ENCODE measurements at regions not wholly inside any gene's neighbourhood (a gene's known extent, or its start where the extent isn't known, plus 50 kb on each side); places are given as distances from the start of the nearest gene placed in this dataset.

- no peak for TF ChIP-seq TAF1 (IDR thresholded peaks at IDR 0.05; ENCODE audit: low read depth)
- TF ChIP-seq REST (IDR thresholded peaks at IDR 0.05; ENCODE audit: borderline replicate concordance), result no peak
- TF ChIP-seq CTCF (IDR thresholded peaks at IDR 0.05; ENCODE audit: poor library complexity, severe bottlenecking), result no peak
- no peak for TF ChIP-seq POLR2AphosphoS5 (IDR thresholded peaks at IDR 0.05)
- no peak for TF ChIP-seq SMC3 (conservative IDR thresholded peaks at IDR 0.05; ENCODE audit: poor library complexity)
- no peak for TF ChIP-seq EZH2 (IDR thresholded peaks at IDR 0.05; ENCODE audit: borderline replicate concordance, insufficient read depth, low read length, poor library complexity, severe bottlenecking)
- no peak for TF ChIP-seq RAD21 (conservative IDR thresholded peaks at IDR 0.05)
- TF ChIP-seq EP300 (conservative IDR thresholded peaks at IDR 0.05; ENCODE audit: poor library complexity, severe bottlenecking), result no peak
- TF ChIP-seq MXI1 (conservative IDR thresholded peaks at IDR 0.05; ENCODE audit: poor library complexity, severe bottlenecking), result no peak
- Histone ChIP-seq H3K4me2 (ENCODE audit: low read length) (no peak overlapping the region), H3K36me3 (ENCODE audit: insufficient read depth, low read length) (no peaks in the 10 kb centered on the region), H2AFZ (ENCODE audit: low read depth, low read length) (no peak overlapping the region), H3K9me3 (ENCODE audit: low read length) (no peaks in the 10 kb centered on the region), H3K4me3 (ENCODE audit: low read length) (no peak overlapping the region), H3F3A (ENCODE audit: insufficient read depth, low read length, poor library complexity, severe bottlenecking) (no peaks in the 10 kb centered on the region), H3K27me3 (ENCODE audit: insufficient read depth, low read depth, low read length) (no peaks in the 10 kb centered on the region), H3K9ac (ENCODE audit: low read length) (no peak overlapping the region), H3K27ac (ENCODE audit: low read length) (no peak overlapping the region), H3K9me2 (ENCODE audit: insufficient read depth, low read length) (no peaks in the 10 kb centered on the region), H3K79me2 (replicated peaks; ENCODE audit: insufficient read depth, low read length) (no peaks in the 10 kb centered on the region), H4K20me1 (ENCODE audit: insufficient read depth) (no peaks in the 10 kb centered on the region)
Observed at GRCh38 chr5:8413975-8414374, 545.0 kb downstream of the MTRR start.

DNA sequence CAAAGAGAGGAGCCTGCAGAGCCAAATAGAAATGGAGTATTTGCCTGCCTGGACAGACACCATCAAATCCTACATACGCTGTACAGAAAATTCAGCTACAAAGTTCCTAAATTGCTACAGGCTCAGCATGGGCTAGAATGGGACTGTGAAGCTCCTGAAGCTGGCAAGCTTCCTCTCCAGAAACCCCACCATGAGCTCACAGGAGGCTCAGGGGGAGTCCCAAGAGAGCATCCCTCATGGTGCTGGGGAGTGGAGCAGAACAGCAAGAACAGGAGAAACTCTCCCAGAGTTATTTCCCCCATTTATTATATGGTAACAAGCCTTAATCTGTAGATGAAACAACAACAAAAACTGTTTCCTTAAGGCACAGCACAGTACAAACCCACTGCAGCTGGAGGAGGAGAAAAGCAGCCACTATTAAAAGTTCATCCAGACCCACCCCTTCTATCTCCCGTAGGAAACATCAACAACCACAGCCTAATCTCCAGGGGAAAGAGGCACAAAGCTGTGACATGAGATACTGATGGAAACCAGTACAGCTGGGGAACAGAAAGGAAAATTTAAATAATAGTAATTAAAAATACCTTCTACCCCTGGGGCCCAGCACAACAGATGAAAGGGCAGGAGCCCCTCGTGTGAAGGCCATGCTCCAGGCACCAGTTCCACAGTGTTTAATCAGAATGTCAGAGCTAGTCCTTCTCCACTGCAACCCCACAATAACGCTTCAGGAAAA lies 548.5 kb downstream of the MTRR start:
- Histone ChIP-seq H4K20me1 (ENCODE audit: insufficient read depth) (no peaks in the 10 kb centered on the region), H3K9ac (ENCODE audit: low read length) (no peak overlapping the region), H3K27ac (ENCODE audit: low read length) (no peak overlapping the region), H2AFZ (ENCODE audit: low read depth, low read length) (no peak overlapping the region), H3K4me3 (ENCODE audit: low read length) (no peak overlapping the region), H3K27me3 (ENCODE audit: insufficient read depth, low read depth, low read length) (no peaks in the 10 kb centered on the region), H3K9me3 (ENCODE audit: low read length) (no peaks in the 10 kb centered on the region), H3K9me2 (ENCODE audit: insufficient read depth, low read length) (no peaks in the 10 kb centered on the region), H3F3A (ENCODE audit: insufficient read depth, low read length, poor library complexity, severe bottlenecking) (no peaks in the 10 kb centered on the region), H3K4me2 (ENCODE audit: low read length) (no peak overlapping the region), H3K36me3 (ENCODE audit: insufficient read depth, low read length) (no peaks in the 10 kb centered on the region), H3K79me2 (replicated peaks; ENCODE audit: insufficient read depth, low read length) (no peaks in the 10 kb centered on the region)
- TF ChIP-seq TAF1 (IDR thresholded peaks at IDR 0.05; ENCODE audit: low read depth) (no peak), SMC3 (conservative IDR thresholded peaks at IDR 0.05; ENCODE audit: poor library complexity) (no peak), EZH2 (IDR thresholded peaks at IDR 0.05; ENCODE audit: borderline replicate concordance, insufficient read depth, low read length, poor library complexity, severe bottlenecking) (no peak), REST (IDR thresholded peaks at IDR 0.05; ENCODE audit: borderline replicate concordance) (no peak), POLR2AphosphoS5 (IDR thresholded peaks at IDR 0.05) (no peak), EP300 (conservative IDR thresholded peaks at IDR 0.05; ENCODE audit: poor library complexity, severe bottlenecking) (no peak), RAD21 (conservative IDR thresholded peaks at IDR 0.05) (no peak), CTCF (IDR thresholded peaks at IDR 0.05; ENCODE audit: poor library complexity, severe bottlenecking) (no peak), MXI1 (conservative IDR thresholded peaks at IDR 0.05; ENCODE audit: poor library complexity, severe bottlenecking) (no peak)

Data from neural cell (in vitro differentiated cells).